Right lobe of liver (tissue), 6 donors: ENCODE measurements at regions not wholly inside any gene's neighbourhood (a gene's known extent, or its start where the extent isn't known, plus 50 kb on each side); places are given as distances from the start of the nearest gene placed in this dataset.
"Not testable (repeated sequence)": the region's sequence is repeated elsewhere in the genome, so short reads cannot be mapped to it uniquely, and the experiment has no call there.

Source experiments
- ATAC-seq, 4 donors: fragments of 200-7000 bp; cut with Tn5 transposase; one replicate each; pipeline ENCODE4 v1.9.1; 2020; ENCODE audit warnings: mild to moderate bottlenecking in 4 of 4, moderate library complexity in 4 of 4
- DNase-seq, 3 donors: peaks; one replicate each; pipeline ENCODE4 v3.0.0-alpha.2; 2020
- H3K27ac ChIP-seq, 3 donors: fragments of 200-600 bp; one replicate each; pipeline ENCODE4 v1.8.0; 2022
- H3K27me3 ChIP-seq, 2 donors: fragments of 200-600 bp; one replicate each; pipeline ENCODE4 v1.8.0; 2022
- H3K36me3 ChIP-seq, 4 donors: fragments of 200-600 bp; sonication (generic) in 1 of 4; one replicate each; pipeline versions ENCODE4 v1.5.1 to v1.8.0; 2017 to 2022; ENCODE audit warnings: control low read depth in 1 of 4
- H3K4me1 ChIP-seq, 4 donors: fragments of 200-600 bp; sonication (generic) in 1 of 4; one replicate each; pipeline versions ENCODE4 v1.5.1 to v1.8.0; 2017 to 2022; ENCODE audit warnings: control low read depth in 1 of 4
- H3K4me3 ChIP-seq, 3 donors: fragments of 200-600 bp; one replicate each; pipeline ENCODE4 v1.8.0; 2022
- H3K9me3 ChIP-seq, 4 donors: fragments of 200-600 bp; sonication (generic) in 1 of 4; one replicate each; pipeline versions ENCODE4 v1.5.1 to v1.8.0; 2017 to 2022; ENCODE audit warnings: control low read depth in 1 of 4
- POLR2A ChIP-seq: fragments of 450-650 bp; IDR thresholded peaks from one replicate; pipeline ENCODE4 v1.6.1; 2017; ENCODE audit warnings: antibody characterized with exemption, mild to moderate bottlenecking
- WGBS: methylation state at CpG from one replicate; pipeline ENCODE4 v1.1.6; 2018; ENCODE audit warnings: low coverage, low lambda C conversion rate; ENCODE audit not compliant: insufficient coverage; ENCODE audit errors: missing lambda C conversion rate; 5-methylcytosine and 5-hydroxymethylcytosine counted together
- intact Hi-C, 2 donors: fragments of 100-400 bp; cut with DNase I; formaldehyde crosslinking; loops; one replicate each; pipeline versions ENCODE4 v1.11.2 to v1.14.1; 2022
- TF ChIP-seq, protein P1 (sequence below), 4 donors: fragments of 200-600 bp in 3 of 4; fragments of 450-650 bp in 1 of 4; IDR thresholded peaks; one replicate each; pipeline versions ENCODE4 v1.5.1 to v1.8.0; 2016 to 2022; ENCODE audit warnings: antibody characterized with exemption in 4 of 4, mild to moderate bottlenecking in 2 of 4
- donor health status: DM: no; HTN: yes; CAD: no.
- donor health status: DM: no; HTN: no; CAD: no.
- donor health status: DM: no; HTN: no; CAD: no.
- donor health status: DM: no; HTN: yes; CAD: no.
- donor health status: DM: no; HTN: yes; CAD: no.

GRCh38 chr2:163970058-163970813 is 234.4 kb upstream of the FIGN start:
- intact Hi-C loops, result no loop called here
- H3K9me3 ChIP-seq, result no peaks in the 10 kb centered on the region
- TF ChIP-seq, protein P1, sequence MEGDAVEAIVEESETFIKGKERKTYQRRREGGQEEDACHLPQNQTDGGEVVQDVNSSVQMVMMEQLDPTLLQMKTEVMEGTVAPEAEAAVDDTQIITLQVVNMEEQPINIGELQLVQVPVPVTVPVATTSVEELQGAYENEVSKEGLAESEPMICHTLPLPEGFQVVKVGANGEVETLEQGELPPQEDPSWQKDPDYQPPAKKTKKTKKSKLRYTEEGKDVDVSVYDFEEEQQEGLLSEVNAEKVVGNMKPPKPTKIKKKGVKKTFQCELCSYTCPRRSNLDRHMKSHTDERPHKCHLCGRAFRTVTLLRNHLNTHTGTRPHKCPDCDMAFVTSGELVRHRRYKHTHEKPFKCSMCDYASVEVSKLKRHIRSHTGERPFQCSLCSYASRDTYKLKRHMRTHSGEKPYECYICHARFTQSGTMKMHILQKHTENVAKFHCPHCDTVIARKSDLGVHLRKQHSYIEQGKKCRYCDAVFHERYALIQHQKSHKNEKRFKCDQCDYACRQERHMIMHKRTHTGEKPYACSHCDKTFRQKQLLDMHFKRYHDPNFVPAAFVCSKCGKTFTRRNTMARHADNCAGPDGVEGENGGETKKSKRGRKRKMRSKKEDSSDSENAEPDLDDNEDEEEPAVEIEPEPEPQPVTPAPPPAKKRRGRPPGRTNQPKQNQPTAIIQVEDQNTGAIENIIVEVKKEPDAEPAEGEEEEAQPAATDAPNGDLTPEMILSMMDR (IDR thresholded peaks at IDR 0.05), result no peak
- TF ChIP-seq POLR2A, result no peak
- H3K27ac ChIP-seq, result no peak overlapping the region
- no peaks in the 10 kb centered on the region for H3K36me3 ChIP-seq
- DNase-seq, result no peak
- H3K27me3 ChIP-seq, result no peaks in the 10 kb centered on the region
- no peak overlapping the region for H3K4me3 ChIP-seq
- no peaks in the 10 kb centered on the region for H3K4me1 ChIP-seq
- no peak for ATAC-seq
- whole genome bisulfite sequencing, result 61% methylated on average over 4 of the region's 4 CpGs

DNA sequence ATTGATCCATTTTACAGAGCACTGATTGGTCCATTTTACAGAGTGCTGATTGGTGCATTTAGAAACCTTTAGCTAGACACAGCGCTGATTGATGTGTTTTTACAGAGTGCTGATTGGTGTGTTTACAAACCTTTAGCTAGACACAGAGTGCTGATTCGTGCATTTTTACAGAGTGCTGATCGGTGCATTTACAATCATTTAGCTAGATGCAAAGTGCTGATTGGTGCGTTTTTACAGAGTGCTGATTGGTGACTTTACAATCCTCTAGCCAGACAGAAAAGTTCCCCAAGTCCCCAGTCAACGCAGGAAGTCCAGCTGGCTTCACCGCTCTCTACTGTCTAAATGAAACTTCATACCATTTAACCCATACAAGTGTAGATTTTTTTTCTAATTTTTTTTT is 228.5 kb upstream of the FIGN start:
- H3K9me3 ChIP-seq, H3K36me3 ChIP-seq, ATAC-seq, H3K27me3 ChIP-seq, H3K4me3 ChIP-seq, intact Hi-C loops, H3K4me1 ChIP-seq, H3K27ac ChIP-seq, DNase-seq: not testable (repeated sequence)
- WGBS, result 63% methylated on average over 5 of the region's 6 CpGs

- ATAC-seq, result no peak
- Histone ChIP-seq H3K4me1 (no peaks in the 10 kb centered on the region), H3K27ac (no peak overlapping the region), H3K9me3 (no peaks in the 10 kb centered on the region), H3K27me3 (no peaks in the 10 kb centered on the region), H3K4me3 (no peak overlapping the region), H3K36me3 (no peaks in the 10 kb centered on the region)
- no peak for TF ChIP-seq POLR2A
- TF ChIP-seq, protein P1 (IDR thresholded peaks at IDR 0.05), result no peak
- intact Hi-C loops, result no loop called here
- 92% methylated on average over 4 of the region's 5 CpGs for WGBS
- no peak for DNase-seq
Measured at GRCh38 chr2:163953390-163953907, 217.6 kb upstream of the FIGN start.

DNA sequence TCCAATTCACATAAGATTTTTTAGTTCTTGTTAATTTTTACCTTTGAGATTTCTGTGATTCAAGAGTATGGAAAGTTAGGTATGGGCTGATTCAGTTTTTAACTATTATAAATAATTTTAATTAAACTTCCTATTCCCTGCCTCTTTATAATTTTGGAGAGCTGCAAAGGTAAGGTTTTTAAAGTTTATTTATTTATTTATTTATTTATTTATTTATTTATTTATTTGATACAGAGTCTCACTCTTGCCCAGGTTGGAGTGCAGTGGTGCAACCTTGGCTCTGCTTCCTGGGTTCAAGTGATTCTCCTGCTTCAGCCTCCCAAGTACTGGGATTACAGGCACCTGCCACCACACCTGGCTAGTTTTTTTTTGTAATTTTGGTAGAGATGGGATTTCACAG is 215.5 kb upstream of the FIGN start:
- intact Hi-C loops, result no loop called here
- DNase-seq, result no peak

DNA sequence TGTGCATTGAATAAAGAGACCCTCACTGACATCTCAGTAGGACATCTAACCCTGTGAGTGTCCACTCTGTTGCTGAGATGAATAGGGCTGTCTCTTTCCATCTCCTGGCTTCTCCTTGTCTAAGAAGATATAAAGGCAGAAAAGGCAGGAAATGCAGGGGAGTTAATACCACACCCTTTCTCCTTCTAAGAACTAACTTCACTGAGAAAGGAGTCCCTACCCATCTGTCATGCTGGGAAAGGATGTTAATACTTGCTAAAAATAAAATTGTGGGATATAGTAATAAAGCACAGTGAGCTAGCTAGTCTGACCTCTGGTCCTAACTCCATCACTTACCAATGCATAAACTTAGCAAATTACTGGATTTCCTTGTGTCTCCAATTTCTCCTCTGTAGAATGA is 213.9 kb upstream of the FIGN start:
- H3K4me1 ChIP-seq, result no peaks in the 10 kb centered on the region
- ATAC-seq (no peak), DNase-seq (no peak)
- H3K27me3 ChIP-seq, result no peaks in the 10 kb centered on the region
- TF ChIP-seq, protein P1 (IDR thresholded peaks at IDR 0.05), result no peak
- TF ChIP-seq POLR2A, result no peak
- no peaks in the 10 kb centered on the region for H3K36me3 ChIP-seq
- H3K4me3 ChIP-seq, result no peak overlapping the region
- H3K9me3 ChIP-seq, result no peaks in the 10 kb centered on the region
- intact Hi-C loops, result no loop called here
- no peak overlapping the region for H3K27ac ChIP-seq

More for the DNA sequence above, 215.5 kb upstream of the FIGN start:
- ATAC-seq, result no peak
- Histone ChIP-seq H3K4me1 (no peaks in the 10 kb centered on the region), H3K4me3 (no peak overlapping the region), H3K27me3 (no peaks in the 10 kb centered on the region), H3K9me3 (no peaks in the 10 kb centered on the region), H3K27ac (no peak overlapping the region), H3K36me3 (no peaks in the 10 kb centered on the region)
- TF ChIP-seq, protein P1 (IDR thresholded peaks at IDR 0.05), result no peak
- no peak for TF ChIP-seq POLR2A
